Inflammatory macrophage treated with lipopolysaccharide for 1 hour (primary cell): ENCODE measurements at regions not wholly inside any gene's neighbourhood (a gene's known extent, or its start where the extent isn't known, plus 50 kb on each side); places are given as distances from the start of the nearest gene placed in this dataset.

Experiments used
- DNase-seq, 2 donors: peaks; one replicate each; pipeline ENCODE4 v3.0.0-alpha.2; 2020 to 2022

DNA sequence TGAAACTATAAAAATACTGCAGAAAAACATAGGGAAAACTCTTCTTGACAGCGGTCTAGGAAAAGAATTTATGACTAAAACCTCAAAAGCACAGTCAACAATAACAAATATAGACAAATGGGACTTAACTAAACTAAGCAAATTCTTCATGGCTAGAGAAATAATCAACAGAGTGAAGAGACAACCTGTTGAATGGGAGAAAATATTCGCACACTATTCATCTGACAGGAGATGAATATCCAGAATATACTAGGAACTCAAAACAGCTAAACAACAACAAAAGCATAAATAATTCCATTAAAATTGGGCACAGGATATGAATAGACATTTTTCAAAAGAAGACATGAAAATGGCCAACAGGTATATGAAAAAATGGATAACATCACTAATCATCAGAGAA, 303.6 kb upstream of the PRR20A start:
- no peak for DNase-seq

DNA sequence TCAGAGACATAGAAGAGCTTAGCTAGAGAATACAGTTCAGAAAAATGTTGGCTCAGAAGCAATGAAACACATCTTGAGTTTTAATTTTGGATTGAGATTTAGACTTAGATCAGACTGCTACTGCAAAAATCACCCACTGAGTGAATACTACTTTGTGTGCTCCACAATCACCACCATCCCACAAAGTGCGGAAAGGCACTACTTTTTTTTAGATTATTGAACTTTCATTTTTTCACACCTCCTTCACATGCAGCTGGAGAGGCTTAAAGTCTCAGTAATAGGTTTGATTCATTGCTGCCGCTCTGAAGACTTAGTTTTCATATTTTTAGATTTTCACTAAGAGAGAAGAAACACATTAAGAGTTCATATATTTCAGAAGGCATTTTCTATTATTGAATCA, 289.9 kb upstream of the PRR20A start:
- DNase-seq, result no peak

DNA sequence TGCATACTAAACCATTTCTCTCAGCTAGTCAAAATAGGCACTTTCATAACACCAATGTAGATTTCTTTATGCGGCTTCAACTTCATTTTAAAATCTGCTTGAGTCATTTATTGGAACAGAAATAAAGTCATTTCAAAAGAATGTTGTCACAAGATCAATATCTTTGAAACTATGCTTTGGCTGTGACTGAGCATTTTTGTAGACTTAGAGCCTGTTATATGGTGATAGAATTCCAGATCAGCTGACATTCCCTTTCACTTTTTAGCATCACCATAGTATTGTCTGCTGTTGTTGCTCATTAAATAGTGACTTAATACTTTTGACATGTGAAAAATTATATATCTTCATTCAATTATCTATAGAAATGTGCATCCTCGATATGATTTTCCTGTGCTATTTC, 279.2 kb upstream of the PRR20A start:
- DNase-seq, result no peak

DNA sequence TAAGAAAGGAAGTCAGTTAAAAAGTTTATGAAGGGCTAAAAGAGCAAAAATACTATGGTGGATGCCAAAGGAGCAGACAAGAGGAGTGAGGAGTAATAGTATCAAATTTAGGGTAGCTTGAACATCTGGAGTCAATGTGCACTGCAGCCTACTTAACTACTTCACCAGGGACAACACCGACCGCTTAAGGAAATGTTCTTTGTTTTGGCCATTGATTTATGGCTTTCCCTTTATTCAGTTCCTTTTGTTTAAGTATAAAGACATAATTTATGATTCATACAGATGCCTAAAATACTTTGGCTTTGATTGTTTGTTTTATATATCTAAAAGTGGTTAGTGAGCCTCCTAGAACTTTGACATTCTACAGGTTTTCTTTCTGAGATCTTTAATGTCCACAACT, 276.3 kb upstream of the PRR20A start:
- no peak for DNase-seq

DNA sequence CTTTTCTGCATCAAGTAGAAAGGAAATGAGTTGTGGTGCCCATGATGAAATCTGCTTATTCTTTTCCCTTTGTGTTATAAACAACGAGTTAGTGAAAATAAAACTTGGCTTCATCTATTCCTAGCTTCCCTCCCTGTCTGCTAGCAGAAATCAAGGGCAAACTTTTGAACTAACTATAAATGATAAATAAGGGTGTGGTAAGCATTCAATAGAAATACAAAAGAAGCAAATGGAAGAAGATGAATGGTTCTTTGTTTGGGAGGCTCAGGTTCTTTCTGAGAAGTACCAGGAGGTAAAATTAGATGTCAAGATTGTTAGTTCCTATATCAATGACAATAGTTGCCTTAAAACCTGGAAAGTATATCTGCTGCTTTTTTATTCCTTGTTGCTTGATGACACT, 275.3 kb upstream of the PRR20A start:
- no peak for DNase-seq

DNA sequence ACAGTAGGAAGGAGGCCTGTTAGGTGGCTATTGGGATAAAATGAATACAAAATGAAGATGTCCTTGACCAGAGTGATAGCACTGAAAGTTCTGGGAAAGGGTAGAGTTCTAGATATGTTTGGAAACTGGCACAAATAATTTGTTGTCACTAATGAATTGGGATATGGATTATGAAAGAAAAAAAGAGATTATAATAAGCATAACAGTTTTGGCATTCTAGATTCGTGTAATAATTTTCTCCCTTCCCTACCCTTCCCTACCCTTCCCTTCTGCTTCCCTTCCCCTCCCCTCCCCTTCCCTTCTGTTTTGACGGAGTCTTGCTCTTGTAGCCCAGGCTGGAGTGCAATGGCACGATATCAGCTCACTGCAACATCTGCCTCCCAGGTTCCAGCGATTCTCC, 271.0 kb upstream of the PRR20A start:
- DNase-seq, result no peak

DNA sequence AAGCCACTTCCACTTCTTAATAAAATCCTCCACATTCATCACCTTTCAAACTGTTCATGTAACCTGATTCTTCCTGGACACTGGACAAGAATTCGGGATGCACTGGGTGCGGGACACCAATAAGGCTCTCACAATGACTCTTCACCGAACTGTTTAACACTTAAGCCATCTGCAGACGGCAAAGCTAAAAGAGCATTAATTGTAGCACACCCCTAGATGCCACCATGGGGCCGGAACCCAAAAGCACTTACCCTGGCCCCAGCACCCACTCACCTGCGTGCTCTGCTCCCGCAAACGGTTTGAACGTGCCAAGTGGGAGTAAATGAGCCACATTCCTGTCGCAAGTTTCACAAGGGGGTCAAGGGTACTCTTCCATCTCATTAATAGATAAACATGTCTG, 254.3 kb upstream of the PRR20A start:
- DNase-seq, result no peak

DNA sequence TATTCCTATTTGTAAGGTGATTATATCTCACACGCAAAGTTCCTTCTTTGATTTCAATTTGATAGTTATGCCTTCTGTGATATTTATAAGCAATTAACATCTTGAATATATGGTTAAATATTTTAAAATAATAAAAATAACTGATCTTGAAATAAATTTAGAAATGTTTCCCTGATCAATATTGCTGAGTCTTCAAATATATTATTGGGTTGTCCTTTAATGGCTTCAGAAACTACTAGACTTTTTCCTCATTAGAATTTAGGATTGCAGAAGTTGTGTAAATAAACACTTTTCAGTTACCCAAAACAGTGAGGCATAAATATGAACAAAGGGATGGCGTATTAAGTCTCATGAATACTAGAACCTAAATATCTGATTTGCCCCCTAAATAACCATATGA, 252.3 kb upstream of the PRR20A start:
- no peak for DNase-seq

DNA sequence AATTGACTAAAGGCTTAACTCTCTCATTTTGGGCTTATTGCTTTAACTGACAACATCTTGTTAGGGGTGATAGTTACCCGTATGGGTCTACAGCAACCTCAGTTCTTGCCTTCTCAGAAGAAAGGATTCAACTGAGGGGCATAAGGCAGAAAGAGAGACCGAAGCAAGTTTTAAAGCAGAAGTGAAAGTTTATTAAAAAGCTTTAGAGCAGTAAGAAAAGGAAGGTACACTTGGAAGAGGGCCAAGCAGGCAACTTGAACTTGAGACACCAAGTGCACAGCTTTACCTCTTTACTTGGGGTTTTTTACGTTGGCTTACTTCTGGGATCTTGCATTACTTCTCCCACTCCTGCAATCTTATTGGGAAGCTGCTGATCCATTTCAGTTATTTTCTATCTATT, 246.9 kb upstream of the PRR20A start:
- DNase-seq, result no peak

DNA sequence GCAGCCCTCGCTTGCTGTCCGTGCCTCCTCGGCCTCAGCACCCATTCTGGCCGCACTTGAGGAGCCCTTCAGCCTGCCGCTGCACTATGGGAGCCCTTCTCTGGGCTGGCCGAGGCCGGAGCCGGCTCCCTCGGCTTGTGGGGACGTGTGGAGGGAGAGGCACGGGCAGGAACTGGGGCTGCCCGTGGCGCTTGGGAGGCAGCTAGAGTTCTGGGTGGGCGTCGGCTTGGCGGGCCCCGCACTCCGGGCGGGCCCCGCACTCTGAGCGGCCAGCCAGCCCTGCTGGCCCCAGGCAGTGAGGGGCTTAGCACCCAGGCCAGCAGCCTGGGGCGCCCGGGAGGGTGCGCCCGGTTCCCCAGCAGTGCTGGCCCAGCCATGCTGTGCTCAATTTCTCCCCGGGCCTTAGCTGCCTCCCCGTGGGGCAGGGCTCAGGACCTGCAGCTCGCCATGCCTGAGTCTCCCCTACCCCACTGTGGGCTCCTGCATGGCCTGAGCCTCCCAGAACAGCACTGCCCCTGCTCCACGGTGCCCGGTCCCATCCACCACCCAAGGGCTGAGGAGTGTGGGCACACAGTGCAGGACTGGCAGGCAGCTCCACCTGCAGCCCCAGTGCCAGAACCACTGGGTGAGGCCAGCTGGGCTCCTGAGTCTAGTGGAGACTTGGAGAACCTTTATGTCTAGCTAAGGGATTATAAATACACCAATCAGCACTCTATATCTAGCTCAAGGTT, 240.0 kb upstream of the PRR20A start:
- DNase-seq, result no peak

DNA sequence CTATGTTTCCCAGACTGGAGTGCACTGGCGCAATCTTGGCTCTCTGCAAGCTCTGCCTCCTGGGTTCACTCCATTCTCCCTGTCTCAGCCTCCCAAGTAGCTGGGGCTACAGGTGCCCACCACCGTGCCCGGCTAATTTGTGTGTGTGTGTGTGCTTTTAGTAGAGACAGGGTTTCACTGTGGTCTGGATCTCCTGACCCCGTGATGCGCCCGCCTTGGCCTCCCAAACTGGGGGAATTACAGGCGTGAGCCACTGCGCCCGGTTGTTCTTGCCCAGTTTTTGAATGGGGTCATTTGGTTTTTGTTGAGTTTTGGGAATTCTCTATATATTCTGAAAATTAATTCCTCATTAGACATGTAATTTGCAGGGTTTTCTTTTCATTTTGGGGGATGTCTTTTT, 238.4 kb upstream of the PRR20A start:
- DNase-seq, result no peak

DNA sequence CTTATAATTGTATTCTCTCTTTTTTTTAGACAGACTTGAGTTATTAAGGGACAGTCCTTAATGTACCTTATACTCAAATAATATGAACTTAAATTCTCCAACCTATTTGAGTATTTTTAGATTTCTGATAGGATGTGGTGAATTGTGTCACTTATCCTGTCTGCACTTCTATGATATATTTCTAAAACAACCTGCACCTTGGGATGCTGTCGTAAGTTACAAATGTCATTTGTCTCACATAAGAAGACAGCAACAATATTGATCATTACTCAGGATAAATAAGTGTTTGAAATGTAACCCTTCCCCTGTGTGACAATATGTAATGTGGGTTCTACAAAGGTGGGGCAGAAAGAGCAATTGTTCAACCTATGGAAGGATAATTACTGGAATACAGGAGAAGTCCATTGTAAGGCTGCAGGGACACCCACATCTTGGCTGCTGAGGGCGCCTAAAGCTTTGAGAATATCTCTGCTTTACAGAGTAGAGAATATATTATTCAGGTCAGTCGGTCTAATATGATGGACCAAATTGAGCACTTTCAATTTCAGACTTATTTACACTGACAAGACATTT, 236.9 kb upstream of the PRR20A start:
- DNase-seq, result no peak

DNA sequence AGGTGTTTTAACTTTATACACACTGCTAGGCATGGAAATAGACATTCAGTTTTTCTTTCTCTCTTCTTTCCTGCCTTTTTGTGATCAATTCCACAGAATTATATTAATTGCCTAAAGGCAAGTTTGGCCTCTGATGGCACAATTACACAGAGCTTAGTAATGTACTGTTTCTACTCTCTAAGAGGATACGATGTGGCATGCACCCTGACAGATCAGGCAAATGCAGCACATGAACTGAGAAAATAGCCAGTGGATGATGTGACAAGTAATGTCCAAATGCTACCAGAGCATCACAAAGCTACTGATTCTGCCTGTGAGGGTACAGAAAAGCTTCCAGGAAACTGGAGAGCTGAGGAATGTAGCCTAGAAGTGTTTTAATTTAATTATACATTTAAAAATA, 233.8 kb upstream of the PRR20A start:
- DNase-seq, result no peak

DNA sequence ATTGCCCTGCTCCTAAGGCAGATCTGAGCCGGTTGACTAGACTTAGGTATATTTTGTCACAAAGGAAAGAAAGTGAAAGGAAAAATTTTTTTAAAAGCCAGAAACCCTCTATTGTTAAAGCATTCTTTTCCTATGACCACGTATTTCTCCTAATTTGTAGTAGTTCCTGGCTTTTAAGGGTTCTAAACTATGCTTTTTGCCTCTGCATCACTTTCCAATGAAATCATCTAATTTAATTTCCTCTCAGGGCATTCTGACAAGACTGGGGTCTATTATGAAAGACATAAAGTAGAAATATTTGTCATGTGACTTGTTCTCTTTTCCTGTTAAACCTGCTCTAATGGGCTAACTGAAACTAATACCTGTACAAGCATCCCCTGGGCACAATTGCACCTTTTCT, 233.0 kb upstream of the PRR20A start:
- DNase-seq, result no peak

DNA sequence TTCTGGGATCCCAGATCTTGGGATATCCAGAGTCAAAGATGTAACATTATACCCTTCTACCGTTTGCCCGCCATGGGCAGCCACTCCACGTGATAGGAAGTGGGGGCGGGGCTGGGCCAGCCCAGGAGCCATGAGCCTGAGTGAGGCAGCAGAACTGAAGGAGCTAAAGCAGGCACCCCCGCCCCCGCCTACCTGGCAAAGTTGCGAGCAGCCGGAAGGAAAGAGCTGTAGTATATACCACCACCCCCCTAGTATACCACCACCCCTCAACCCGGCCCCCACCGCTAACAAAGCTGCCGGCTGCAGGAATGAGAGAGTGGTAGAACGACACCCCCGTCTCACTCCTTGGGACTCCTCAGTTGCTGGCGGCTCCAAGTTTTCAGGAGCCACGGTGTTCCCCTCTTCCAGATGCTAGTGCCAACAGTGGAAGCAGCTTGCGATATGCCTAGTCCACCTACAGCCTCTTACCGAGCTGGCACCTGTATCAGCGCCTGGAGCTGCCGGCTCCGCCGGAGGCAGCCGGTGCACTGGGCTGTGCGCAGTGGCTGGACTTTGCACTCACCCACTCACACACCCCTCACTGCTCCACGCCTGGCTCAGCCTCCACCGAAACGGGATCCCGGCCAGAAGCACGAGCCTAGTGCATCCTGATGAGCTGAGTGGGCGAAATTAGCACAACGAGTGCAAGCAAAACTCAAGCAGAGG, 230.7 kb upstream of the PRR20A start:
- DNase-seq, result no peak

DNA sequence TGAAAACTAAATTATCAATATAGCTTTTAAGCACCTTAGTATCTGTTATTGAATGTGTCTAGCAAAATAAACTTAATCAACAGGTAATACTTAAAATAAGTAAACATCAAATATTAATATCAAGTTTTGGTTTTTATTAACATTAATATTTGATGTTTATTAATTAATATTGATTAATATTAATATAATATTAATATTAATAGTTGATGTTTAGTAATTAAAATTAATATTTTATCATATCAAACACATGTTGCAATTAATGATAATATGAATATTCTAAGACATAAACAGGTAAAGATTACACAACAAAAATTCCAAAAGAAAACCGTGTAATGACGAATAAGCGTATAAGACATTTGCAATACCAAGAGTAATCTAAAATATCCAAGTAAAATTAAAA, 222.8 kb upstream of the PRR20A start:
- DNase-seq, result no peak

DNA sequence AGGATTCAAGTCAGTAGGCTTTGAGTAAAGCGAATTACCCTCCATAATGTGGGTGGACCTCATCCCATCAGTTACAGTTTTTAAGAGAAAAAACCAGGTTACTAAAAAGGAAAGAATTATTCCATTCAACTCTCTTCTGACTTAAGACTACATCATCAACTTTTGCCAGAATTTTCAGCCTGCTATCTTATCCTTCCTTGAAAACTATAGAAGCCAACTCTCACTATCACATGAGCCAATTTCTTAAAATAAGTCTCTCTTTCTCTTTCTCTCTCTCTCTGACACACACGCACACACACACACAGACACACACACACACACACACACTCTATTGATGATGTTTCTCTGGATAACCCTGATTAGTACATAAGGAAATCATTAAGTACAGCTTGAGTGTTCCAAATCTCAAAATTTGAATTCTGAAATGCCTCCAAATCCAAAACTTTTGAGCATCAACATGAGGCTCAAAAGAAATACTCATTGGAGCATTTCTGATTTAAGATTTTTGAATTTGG, 217.0 kb upstream of the PRR20A start:
- no peak for DNase-seq

DNA sequence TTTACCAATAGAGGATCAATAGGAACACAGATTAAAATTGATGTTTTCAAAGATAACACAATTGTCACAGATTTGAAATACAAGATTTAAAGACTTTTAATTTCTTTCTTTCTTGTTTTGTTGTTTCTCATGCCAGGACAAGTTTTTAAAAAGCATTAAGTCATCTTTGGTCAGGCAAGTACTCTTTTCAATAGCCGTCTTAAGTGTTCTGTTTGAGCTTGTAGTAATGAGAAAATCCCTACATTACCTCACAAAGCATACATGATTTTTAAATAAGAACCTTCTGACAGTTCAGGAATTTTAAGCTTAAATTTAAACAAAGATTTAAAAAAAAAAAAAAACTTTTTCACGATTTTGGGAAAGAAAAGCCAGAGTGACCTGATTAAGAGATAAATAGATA, 216.3 kb upstream of the PRR20A start:
- no peak for DNase-seq

DNA sequence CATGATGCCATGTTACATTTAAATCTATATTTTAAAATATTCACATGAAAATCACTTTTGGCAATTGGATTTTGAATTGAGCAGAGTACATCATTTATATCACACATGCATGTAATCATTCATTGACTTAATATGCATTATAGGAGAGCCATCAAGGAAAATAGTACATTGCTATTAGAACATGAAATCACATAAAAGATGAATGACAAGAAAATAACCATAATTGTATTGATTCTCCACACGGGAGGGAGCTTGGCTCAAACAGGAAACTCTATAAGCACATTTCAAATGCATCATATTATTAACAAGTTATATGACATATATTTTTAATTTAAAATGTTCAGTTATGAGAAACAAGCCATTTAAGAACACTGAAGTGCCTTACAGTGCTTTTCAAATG, 208.6 kb upstream of the PRR20A start:
- DNase-seq, result no peak

DNA sequence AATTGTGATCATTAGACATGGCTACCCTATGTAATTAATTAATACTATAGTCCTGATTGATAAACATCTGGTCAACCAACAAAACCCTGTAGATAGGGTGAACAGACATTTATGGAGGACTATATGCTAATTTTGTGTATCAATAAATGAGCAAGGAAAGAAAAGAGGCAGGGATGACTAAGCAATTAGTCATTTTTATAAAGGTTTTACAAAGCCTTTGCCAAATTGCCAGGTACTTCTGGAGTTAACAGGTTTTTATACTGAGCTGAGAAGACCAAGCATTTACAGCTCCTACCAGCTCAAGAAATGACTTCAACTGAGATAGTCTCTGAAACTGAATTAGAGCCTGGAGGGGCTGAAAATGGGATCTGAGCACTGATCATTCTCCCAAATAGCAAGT, 186.8 kb upstream of the PRR20A start:
- no peak for DNase-seq

DNA sequence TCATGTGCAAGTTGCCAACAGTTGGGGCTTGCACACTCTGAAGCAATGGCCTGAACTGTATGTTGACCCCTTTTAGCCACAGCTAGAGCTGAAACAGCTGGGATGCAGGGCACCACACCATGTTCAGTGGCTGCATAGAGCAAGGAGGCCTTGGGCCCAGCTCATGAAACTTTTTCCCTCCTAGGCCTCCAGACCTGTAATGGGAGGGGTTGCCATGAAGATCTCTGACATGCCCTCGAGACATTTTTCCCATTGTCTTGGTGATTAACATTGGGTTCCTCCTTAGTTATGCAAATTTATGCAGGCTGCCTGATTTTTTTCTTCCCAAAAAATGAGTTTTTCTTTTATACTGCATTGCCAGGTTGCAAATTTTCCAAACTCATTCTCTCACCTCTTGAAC, 165.1 kb upstream of the PRR20A start:
- no peak for DNase-seq

DNA sequence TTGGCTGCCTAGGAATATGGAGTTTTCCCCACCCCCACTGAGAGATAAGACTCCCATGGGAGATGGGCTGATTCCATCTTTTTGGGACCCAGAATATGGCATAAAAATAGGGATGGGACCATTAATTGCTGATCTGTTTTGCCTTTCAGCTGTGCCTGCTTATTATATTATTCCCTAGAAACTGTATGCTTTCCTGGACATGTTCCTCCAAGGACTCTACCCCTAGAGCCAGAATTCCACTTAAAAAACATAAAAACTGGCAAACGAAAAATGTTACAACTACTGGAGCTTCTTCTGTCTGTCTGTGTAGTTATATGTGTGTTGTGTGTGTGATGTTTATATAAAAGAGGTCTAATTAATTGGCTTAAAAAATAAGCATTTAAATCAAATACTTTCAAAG, 159.9 kb upstream of the PRR20A start:
- no peak for DNase-seq

DNA sequence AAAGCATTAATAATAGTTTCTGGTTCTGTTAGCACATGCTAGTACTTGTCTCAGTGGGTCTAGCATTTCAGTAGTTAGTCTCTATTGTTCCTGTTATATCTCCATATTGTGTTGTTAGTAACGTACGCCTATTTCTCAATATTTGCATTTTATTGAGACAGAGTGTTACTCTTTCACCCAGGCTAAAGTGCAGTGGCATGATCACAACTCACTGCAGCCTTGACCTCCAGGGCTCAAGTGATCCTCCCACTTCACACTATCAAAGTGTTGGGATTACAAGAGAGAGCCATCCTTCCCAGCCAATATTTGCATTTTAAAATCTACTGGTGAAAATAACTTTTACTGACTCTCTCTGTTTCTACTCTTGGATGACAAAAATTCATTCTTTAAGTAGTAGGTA, 154.6 kb upstream of the PRR20A start:
- DNase-seq, result no peak

DNA sequence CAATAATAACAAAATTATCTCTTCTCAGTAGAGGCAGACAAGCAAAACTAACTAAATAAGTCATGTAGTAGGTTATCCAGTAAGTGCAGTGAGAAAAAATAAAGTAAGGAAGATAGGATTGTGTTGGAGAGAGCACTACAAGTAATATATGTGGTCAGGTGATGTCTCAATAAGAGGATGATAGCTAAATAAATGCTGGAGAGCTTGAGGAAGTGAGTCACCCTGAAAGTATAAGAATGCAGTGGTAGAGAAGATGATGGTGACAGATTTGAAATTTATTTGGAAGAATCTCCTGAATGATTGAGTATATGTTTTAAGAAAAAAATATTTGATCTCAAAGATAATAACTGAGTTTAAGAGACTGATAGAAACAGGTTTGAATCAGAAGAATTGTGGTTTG, 152.2 kb upstream of the PRR20A start:
- no peak for DNase-seq

DNA sequence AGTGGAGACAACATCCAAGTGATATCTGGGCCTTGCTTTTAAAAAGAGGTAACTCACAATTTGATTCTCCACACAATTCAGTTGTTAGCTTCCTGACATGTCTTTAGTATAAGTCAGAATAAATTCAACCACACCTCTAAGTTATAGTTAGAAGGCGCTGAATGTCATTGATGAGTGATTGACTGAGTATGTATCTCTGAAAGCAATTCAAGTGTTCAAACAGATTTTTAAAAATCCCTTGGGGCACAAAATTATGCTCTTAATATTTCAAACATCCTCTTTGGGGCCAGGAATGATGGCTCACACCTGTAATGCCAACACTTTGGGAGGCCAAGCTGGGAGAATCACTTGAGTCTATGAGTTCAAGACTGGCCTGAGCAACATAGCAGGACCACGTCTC, 137.0 kb upstream of the PRR20A start:
- DNase-seq, result no peak
